ENCODE measurements at regions not wholly inside any gene's neighbourhood (a gene's known extent, or its start where the extent isn't known, plus 50 kb on each side); places are given as distances from the start of the nearest gene placed in this dataset.

DNA sequence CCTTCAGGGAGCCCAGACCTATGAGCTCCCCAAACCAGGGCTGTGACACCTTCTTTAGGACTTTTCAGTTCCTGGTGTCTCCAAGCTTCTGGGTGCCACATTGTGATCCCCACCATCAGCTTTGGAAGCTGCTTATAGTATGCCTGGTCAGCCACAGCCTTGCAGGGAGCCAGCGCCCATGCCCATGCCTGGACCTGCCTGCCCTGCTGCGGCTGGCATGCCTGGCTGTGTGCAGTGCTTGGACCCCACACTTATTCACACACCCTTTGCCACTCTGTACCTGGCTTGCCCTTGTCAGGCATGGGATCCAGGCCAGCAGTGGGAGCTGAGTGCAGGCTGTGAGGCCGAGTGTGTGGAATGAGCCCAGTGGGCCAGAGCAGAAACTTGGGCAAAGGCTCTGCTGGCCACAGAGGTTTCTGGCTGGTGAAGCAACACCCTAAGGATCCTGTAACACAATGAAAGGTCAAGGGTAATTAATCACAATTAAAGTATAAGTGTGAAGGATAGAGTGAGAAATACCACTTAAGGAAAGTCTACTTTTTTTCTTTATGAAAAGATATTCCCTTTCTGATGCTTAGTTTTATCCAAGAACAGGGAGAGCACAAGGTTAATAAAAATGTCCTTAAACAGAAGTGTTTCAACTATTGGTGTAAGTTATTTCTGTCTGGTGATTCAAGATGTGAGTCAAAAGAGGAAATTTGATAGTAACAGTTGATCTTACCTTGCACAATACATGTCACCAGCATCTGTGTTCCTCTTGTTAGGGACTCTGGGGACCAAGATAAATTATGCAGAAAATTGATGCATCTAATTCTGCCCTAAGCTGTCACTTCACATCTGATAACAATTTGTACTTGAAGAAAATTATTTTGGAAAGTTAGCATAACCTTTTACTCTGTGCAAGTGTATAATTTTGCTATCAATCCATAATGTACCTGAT, 161.8 kb downstream of the FAM47A start:
- TF ChIP-seq POLR2A (IDR thresholded peaks at IDR 0.05; ENCODE audit: low read depth) (no peak), POLR2AphosphoS5 (IDR thresholded peaks at IDR 0.05) (no peak), EP300 (IDR thresholded peaks at IDR 0.05) (no peak)
- TF ChIP-seq, protein P1, sequence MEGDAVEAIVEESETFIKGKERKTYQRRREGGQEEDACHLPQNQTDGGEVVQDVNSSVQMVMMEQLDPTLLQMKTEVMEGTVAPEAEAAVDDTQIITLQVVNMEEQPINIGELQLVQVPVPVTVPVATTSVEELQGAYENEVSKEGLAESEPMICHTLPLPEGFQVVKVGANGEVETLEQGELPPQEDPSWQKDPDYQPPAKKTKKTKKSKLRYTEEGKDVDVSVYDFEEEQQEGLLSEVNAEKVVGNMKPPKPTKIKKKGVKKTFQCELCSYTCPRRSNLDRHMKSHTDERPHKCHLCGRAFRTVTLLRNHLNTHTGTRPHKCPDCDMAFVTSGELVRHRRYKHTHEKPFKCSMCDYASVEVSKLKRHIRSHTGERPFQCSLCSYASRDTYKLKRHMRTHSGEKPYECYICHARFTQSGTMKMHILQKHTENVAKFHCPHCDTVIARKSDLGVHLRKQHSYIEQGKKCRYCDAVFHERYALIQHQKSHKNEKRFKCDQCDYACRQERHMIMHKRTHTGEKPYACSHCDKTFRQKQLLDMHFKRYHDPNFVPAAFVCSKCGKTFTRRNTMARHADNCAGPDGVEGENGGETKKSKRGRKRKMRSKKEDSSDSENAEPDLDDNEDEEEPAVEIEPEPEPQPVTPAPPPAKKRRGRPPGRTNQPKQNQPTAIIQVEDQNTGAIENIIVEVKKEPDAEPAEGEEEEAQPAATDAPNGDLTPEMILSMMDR (IDR thresholded peaks at IDR 0.05): no peak

Data from esophagus muscularis mucosa (tissue), 4 donors.